ENCODE measurements at regions not wholly inside any gene's neighbourhood (a gene's known extent, or its start where the extent isn't known, plus 50 kb on each side); places are given as distances from the start of the nearest gene placed in this dataset.

GRCh38 chrX:39577985-39578869 is 519.5 kb downstream of the BCOR start:
- DNase-seq = no peak

DNA sequence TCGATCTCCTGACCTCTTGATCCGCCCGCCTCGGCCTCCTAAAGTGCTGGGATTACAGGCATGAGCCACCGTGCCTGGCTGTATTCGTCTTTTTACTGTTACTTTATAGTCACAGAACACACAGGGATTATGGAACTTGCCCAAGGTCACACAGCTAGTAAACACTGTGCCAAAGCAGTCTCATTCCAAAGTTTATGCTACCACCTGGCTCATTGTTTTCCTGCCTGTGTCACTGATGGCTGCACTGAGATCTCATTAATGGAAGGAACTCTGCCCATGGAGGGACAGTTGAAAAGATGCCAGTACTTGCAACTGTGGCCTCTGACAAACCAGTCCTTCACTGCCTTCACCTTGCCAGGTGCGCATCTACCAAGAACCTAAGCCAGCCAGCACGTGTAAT is 517.7 kb downstream of the BCOR start:
- DNase-seq = no peak

- no peak for DNase-seq
Measured at GRCh38 chrX:39581411-39581810, 516.3 kb downstream of the BCOR start.

DNA sequence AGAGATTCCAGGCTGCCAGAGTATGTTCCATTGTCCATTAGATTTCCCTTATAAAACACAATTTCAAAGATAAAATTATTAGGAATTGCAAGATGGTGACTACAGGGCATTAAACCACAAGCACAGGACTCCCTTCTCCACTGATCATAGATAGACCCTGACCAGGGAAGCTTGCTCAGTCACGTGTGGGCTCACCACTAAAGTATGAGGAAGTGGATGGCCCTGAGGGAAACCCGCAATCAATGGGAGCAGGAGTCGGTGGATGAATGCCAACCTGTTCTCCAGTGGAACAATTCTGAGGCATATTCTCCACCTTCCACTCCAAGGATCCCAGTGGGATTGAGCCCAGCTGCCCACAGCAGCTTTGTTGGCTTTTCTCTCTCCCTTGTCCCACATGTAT is 515.7 kb downstream of the BCOR start:
- DNase-seq = no peak

DNA sequence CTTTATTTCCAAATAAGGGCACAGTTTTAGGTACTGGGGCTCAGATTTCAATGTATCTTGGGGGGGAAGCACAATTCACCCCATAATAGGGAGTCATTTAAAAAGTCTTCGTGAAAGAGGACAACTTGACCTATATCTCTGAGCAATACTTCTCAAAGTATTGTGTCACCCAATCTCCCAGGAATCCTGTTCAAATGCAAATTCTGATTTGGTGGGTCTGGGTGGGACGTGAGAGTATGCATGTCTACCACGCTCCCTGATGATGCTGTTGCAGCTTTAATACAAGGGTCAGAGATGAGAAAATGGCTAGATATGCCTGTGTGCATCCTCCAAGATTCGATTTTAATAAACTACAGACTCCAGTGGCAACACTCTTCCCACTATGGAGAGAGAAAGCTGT is 514.8 kb downstream of the BCOR start:
- no peak for DNase-seq

GRCh38 chrX:39585808-39586207 is 511.9 kb downstream of the BCOR start:
- no peak for DNase-seq

- DNase-seq = no peak
Measured at GRCh38 chrX:39586359-39586758, 511.4 kb downstream of the BCOR start.

DNA sequence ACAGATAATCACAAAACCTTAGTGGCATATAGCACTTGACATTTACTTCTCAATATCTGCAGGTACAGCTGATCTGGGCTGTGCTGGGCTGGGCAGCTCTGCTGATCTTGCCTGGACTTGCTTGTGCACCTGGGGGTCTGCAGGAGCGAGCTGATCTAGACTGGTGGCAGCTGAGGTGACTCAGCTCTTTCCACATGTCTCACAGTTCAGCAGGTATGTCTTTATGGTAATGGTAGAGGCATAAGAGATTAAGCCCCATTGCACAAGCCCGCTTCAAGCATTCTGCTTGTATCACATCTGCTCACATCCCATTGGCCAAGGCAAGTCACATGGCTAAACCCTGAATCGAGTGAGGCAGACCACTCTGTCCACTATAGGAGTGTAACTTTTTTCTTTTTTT is 506.7 kb downstream of the BCOR start:
- no peak for DNase-seq

- no peak for DNase-seq
Measured at GRCh38 chrX:39592776-39593175, 505.0 kb downstream of the BCOR start.

GRCh38 chrX:39595977-39596376 is 501.8 kb downstream of the BCOR start:
- no peak for DNase-seq

DNA sequence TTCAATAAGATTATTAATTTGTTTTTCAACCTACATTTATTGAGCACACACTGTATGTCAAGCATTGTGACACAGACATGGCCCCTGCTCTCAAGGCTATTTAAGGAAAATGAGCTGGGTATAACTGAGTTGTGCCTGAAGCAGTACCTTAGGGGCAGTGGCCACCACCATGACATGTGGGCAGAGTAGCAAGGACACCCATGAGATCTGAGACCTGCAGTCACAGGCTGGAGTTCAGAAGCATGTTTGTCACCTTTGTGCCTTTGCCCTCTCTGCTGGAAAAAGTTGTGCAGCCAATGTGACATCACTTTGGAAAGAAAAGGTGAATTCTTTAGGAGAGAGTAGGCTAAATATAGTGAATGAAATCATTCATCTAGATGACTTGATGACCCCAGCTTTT is 501.3 kb downstream of the BCOR start:
- no peak for DNase-seq

GRCh38 chrX:39599339-39599738 is 498.4 kb downstream of the BCOR start:
- no peak for DNase-seq

DNA sequence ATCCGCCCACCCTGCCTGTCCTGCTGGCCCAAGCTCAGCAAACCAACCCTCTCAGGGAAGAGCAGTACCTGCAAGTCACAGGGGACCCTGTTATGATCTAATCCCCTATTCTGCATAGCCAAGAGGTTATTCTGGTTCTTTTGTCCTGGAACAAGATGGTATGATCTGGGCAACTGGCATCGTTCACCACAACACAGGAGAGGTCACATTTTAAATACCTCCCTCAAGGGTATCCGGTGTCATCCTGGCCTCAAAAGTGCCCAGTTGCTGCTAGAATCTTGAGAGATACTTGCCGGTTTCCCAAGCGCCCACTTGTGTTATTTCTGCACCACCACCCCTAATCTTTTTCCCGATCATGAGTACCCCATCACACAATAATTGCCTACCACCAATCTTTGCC is 497.5 kb downstream of the BCOR start:
- no peak for DNase-seq

DNA sequence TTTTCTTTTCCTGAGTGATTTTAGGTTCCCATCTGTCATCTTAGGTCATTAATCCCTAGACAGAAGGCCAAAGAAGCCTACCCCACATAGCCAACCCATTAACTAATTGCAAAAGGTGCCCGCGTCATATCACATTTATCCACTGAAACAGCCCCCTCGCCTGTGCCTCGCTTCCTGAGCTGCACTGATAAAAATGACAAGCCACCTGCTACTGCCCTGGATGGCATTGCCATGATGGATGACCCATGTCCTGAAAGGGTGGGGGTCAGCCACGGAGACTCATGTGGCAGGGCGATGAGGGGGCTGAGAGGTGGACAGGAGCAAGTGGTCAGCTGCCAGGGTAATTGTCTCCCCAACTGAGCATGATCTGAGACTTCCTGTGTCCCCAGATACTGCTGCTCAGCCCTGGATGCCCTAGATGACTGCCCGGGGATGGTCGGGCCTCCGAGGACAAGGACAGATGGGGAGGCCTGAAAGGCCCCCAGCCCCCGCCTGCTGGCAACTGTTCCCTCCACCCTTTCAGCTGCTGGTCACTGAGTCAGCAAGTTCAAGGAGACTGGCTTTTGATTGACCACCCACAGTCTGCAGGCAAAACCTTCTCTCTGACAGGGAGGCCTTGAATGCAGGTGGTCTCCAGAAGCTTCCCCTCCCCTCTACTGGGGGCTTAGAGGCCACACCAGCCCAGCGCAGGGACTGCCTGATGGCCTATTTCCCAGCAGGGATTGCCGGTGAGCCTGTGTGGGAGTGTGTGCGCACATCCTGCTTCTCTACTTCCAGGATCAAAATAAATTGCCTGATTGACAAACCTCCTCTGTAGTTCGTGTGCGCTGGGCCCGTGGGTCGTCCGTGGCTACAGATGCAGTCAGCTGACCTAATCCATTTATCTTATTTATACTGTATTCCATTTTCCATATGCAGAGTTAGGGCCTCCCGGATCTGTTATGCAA is 496.3 kb downstream of the BCOR start:
- DNase-seq = no peak

GRCh38 chrX:39602195-39602594 is 495.6 kb downstream of the BCOR start:
- DNase-seq = no peak

GRCh38 chrX:39603230-39603629 is 494.5 kb downstream of the BCOR start:
- no peak for DNase-seq

- DNase-seq = no peak
Measured at GRCh38 chrX:39605183-39605582, 492.6 kb downstream of the BCOR start.

- no peak for DNase-seq
Measured at GRCh38 chrX:39605866-39606265, 491.9 kb downstream of the BCOR start.

DNA sequence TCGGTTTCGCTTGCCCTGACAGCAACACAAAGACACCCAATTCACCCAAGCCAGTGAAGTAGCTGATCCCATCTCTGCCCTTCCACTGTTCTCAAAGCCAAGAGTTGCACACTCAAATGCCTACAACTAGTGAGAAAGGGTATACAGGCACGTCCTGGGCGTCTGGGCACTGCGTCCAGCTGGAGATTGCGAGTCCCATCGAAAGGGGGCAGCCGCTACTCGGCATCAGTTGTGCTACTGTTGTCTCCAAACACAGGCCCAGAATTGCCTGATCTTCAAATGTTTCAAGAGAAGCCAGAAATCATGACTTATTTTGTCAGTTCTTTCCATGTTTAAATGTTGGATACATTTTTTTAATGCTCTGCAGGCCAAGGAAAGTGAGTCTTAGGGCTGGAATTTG is 487.8 kb downstream of the BCOR start:
- no peak for DNase-seq

DNA sequence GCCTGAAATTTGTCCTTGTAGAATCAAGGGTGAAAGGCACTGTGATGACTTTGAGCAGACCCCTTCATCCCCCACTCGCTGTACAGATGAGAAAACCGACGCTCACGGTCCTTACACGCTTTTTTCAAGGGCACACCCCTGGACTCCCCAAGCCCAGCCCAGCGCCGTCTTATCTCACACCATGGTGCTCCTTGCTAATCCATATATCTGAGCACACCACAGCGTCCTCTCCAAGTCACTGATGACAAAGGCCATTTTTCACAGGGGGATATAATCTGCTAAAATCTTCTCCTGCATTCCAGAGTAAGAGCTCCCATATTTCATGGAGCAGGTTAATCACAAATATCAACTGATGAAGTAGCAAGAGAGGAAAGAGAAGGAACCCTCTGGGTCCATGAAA is 486.3 kb downstream of the BCOR start:
- DNase-seq = no peak

DNA sequence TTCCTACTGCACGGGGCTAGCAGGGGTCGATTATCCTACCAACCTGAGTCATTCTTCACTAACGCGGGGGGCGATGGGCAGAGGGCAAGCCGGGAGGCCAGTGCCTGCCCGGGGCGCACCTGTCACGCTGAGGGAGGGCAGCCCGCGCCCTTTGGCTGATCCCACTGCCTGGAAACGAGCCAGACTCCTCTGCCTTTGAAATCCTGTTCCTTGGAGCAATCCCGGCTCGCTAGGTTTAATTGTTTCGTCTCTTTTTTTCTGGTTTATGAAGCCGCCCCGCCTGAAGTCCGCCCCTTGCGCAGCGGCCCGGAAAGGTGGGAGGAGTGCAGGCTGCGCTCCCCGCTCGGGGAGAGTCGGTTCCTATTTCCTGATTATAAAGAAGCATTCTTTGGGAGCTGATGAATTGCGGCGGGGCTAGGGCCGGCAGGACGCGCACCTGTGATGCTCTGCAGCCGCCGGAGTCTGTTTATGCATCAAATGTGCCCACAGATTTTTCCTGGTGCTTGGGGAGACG is 484.2 kb downstream of the BCOR start:
- no peak for DNase-seq

- no peak for DNase-seq
Measured at GRCh38 chrX:39613997-39614679, 483.6 kb downstream of the BCOR start.

- no peak for DNase-seq
Measured at GRCh38 chrX:39614680-39614998, 483.1 kb downstream of the BCOR start.

All from effector CD8-positive, alpha-beta T cell (primary cell).